ENCODE measurements at regions not wholly inside any gene's neighbourhood (a gene's known extent, or its start where the extent isn't known, plus 50 kb on each side); places are given as distances from the start of the nearest gene placed in this dataset.

DNA sequence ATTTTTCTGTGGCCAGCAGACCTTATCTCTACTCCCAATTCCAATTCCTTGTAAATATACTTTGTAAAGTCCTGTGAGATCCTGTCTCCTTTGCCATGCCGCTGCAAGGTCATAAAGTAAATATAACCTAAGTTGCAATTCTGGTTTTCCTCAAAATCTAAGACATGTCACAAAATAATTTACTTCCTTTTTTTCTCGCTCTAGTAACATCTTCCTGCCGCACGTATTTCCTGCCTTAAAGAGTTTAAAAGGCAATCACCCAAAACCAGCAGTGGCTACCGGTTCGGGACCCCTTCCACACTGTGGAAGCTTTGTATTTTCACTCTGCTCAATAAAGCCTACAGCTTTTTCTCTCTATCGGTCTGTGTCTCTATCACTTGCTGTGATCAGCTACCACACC, 832.0 kb upstream of the SLITRK5 start:
- TF ChIP-seq EZH2 (IDR thresholded peaks at IDR 0.05) (no peak), POLR2AphosphoS5 (IDR thresholded peaks at IDR 0.05; ENCODE audit: borderline replicate concordance, low read depth, low read length) (no peak), FOXP2 (optimal IDR thresholded peaks at IDR 0.05; ENCODE audit: control extremely low read depth, extremely low read length, insufficient read depth) (no peak)

Data from SK-N-MC (cell line).